Spleen (tissue), 11 donors: ENCODE measurements at regions not wholly inside any gene's neighbourhood (a gene's known extent, or its start where the extent isn't known, plus 50 kb on each side); places are given as distances from the start of the nearest gene placed in this dataset.

Source experiments
- DNase-seq: peaks from one replicate; pipeline ENCODE4 v3.0.0-alpha.2; 2020
- H3K27ac ChIP-seq, 8 donors: fragments of 200-600 bp; sonication (generic) in 7 of 8; 1 replicate in 4 of 8; 2 replicates in 4 of 8; pipeline versions ENCODE4 v1.5.0 to v1.8.0; 2016 to 2021; ENCODE audit warnings: inconsistent platforms in 4 of 8, mild to moderate bottlenecking in 4 of 8, moderate library complexity in 1 of 8
- H3K27me3 ChIP-seq, 7 donors: fragments of 200-600 bp; sonication (generic) in 6 of 7; replicated peaks in 1 of 7; 1 replicate in 4 of 7; 2 replicates in 3 of 7; pipeline versions ENCODE4 v1.5.0 to v1.8.0; 2016 to 2021; ENCODE audit warnings: inconsistent platforms in 3 of 7, mild to moderate bottlenecking in 1 of 7
- H3K36me3 ChIP-seq, 6 donors: fragments of 200-600 bp; sonication (generic) in 5 of 6; 1 replicate in 4 of 6; 2 replicates in 2 of 6; pipeline versions ENCODE4 v1.5.0 to v1.8.0; 2016 to 2021; ENCODE audit warnings: inconsistent platforms in 2 of 6
- H3K4me1 ChIP-seq, 6 donors: fragments of 200-600 bp; sonication (generic) in 5 of 6; 1 replicate in 3 of 6; 2 replicates in 3 of 6; pipeline versions ENCODE4 v1.5.0 to v1.8.0; 2016 to 2021; ENCODE audit warnings: inconsistent platforms in 3 of 6
- H3K4me3 ChIP-seq, 8 donors: fragments of 200-600 bp; sonication (generic) in 7 of 8; 1 replicate in 4 of 8; 2 replicates in 4 of 8; pipeline versions ENCODE4 v1.5.0 to v1.8.0; 2016 to 2021; ENCODE audit warnings: inconsistent platforms in 4 of 8, mild to moderate bottlenecking in 4 of 8, moderate library complexity in 2 of 8
- H3K9me3 ChIP-seq, 8 donors: fragments of 200-600 bp; sonication (generic) in 7 of 8; 1 replicate in 4 of 8; 2 replicates in 4 of 8; pipeline versions ENCODE4 v1.5.0 to v1.8.0; 2016 to 2021; ENCODE audit warnings: inconsistent platforms in 4 of 8
- CTCF ChIP-seq, 11 experiments: fragments of 200-600 bp in 7 of 11; fragments of 450-650 bp in 4 of 11; sonication (generic) in 4 of 11; IDR thresholded peaks in 8 of 11; conservative IDR thresholded peaks in 3 of 11; 1 replicate in 7 of 11; 2 replicates in 4 of 11; pipeline versions ENCODE4 v1.4.0 to v1.8.0; 2016 to 2021; ENCODE audit warnings: antibody characterized with exemption in 11 of 11, inconsistent platforms in 4 of 11, mild to moderate bottlenecking in 1 of 11
- POLR2A ChIP-seq, 3 donors: fragments of 450-650 bp; IDR thresholded peaks; one replicate each; pipeline ENCODE4 v1.5.1; 2017; ENCODE audit warnings: antibody characterized with exemption in 3 of 3, mild to moderate bottlenecking in 1 of 3
- POLR2AphosphoS5 ChIP-seq, 3 donors: sonication (generic); formaldehyde crosslinking; IDR thresholded peaks; one replicate each; pipeline ENCODE4 v1.5.1; 2017; ENCODE audit warnings: antibody characterized with exemption in 3 of 3
- WGBS, 5 donors: extraction: QIAGEN DNeasy Blood & Tissue Kit in 3 of 5; methylation state at CpG; one replicate each; pipeline versions ENCODE4 v1.1.5 to v1.1.7; 2013 to 2018; 5-methylcytosine and 5-hydroxymethylcytosine counted together
- intact Hi-C: fragments of 100-400 bp; cut with DNase I; formaldehyde crosslinking; loops from one replicate; pipeline ENCODE4 v1.15.0; 2023; ENCODE audit warnings: low total_unique reads
- donor health status: healthy with polysubstance abuse.
- donor health status: DM: no; HTN: no; CAD: no; lungs with moderate emphysema.
- donor health status: DM: no; HTN: no; CAD: no.
- donor health status: Bipolar disorder and iron deficiency.
- donor health status: healthy.
- donor health status: DM: no; HTN: no; CAD: no.
- donor health status: DM: yes; HTN: yes; CAD: no.

- H3K27ac ChIP-seq: no peak overlapping the region
- H3K9me3 ChIP-seq: no peaks in the 10 kb centered on the region
- 80 to 93% (median 86%) methylated on average over 1 of the region's 1 CpG for WGBS, 5 donors
- no peaks in the 10 kb centered on the region for H3K27me3 ChIP-seq
- no peak overlapping the region for H3K4me3 ChIP-seq
- intact Hi-C loops: no loop called here
- no peak for DNase-seq
- H3K4me1 ChIP-seq: no peaks in the 10 kb centered on the region
- H3K36me3 ChIP-seq: no peaks in the 10 kb centered on the region
- TF ChIP-seq CTCF (IDR thresholded peaks at IDR 0.05 in 8 of 11, conservative IDR thresholded peaks at IDR 0.05 in 3 of 11) (no peak), POLR2A (IDR thresholded peaks at IDR 0.05) (no peak), POLR2AphosphoS5 (IDR thresholded peaks at IDR 0.05) (no peak)
Observed at GRCh38 chr4:45620808-45621207, 503.0 kb downstream of the GABRG1 start.

DNA sequence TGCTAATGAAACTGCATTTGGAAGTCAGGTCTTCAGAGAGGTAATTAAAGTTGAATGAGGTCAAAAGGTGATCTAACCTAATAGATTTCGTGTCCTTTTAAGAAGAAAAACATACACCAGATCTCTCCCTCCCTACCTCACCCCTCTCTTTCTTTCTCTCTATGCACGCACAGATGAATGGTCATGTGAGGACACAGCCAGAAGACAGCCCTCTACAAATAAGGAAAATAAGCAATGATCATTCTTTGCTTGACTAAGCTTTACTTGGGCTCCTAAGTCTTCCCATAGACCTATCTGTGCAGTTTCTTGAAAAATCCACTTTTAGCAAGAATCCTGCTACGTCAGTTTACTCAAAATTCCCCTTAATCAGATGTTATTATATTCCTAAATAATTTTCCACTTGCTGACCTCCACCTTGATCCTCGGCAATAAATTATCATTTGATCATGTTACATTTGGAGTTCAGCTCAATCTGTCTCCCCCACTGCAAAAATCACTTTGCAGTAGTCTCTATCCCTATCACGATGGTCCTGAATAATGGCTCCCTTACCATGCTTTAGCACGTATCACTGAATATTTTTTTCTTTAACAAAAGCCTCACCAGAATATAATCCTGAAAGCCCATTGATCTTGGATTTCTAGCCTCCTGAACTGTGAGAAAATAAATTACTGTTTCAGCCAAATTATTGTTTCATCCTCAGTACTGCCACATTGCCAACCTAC, 527.3 kb downstream of the GABRG1 start:
- Histone ChIP-seq H3K27ac (no peak overlapping the region), H3K27me3 (no peaks in the 10 kb centered on the region), H3K9me3 (no peaks in the 10 kb centered on the region), H3K4me1 (no peaks in the 10 kb centered on the region), H3K36me3 (no peaks in the 10 kb centered on the region), H3K4me3 (no peak overlapping the region)
- intact Hi-C loops: no loop called here
- 65 to 73% (median 66%) methylated on average over 6 of the region's 6 CpGs for WGBS, 5 donors
- TF ChIP-seq POLR2A (IDR thresholded peaks at IDR 0.05) (no peak), POLR2AphosphoS5 (IDR thresholded peaks at IDR 0.05) (no peak), CTCF (IDR thresholded peaks at IDR 0.05 in 8 of 11, conservative IDR thresholded peaks at IDR 0.05 in 3 of 11) (no peak)
- DNase-seq: no peak

GRCh38 chr4:45580334-45580733, 543.5 kb downstream of the GABRG1 start:
- Histone ChIP-seq H3K4me1 (no peaks in the 10 kb centered on the region), H3K36me3 (no peaks in the 10 kb centered on the region), H3K9me3 (peaks cover 0 to 20% (median 6%) of the 10 kb centered on the region in 8 donors), H3K27ac (no peak overlapping the region), H3K4me3 (no peak overlapping the region), H3K27me3 (no peaks in the 10 kb centered on the region)
- no peak for DNase-seq
- WGBS, 5 donors: 27 to 43% (median 35%) methylated on average over 3 of the region's 3 CpGs
- TF ChIP-seq CTCF (IDR thresholded peaks at IDR 0.05 in 8 of 11, conservative IDR thresholded peaks at IDR 0.05 in 3 of 11) (no peak), POLR2AphosphoS5 (IDR thresholded peaks at IDR 0.05) (no peak), POLR2A (IDR thresholded peaks at IDR 0.05) (no peak)
- intact Hi-C loops: no loop called here

DNA sequence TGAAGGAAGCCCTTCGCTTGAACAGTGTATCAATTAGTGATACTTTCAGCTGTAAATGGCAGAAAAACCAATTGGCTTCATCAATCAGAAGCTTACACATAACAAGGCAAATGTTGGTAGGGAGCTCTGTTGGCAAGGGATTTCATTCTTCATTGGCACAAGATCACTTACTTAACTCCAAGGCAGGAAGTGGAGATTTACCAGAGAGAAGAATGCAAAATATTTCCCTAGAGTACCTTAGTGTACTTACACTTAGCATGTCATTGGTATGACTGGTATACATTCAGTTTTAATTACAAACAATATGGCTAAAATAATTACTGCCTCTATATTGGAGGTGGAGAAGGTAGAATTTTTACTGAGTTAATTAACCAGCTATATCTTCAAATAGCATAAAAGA, 545.0 kb downstream of the GABRG1 start:
- intact Hi-C loops: no loop called here
- no peaks in the 10 kb centered on the region for H3K36me3 ChIP-seq
- DNase-seq: no peak
- H3K27me3 ChIP-seq: no peaks in the 10 kb centered on the region
- no peak overlapping the region for H3K4me3 ChIP-seq
- no peak for TF ChIP-seq POLR2AphosphoS5 (IDR thresholded peaks at IDR 0.05)
- TF ChIP-seq POLR2A (IDR thresholded peaks at IDR 0.05): no peak
- no peak for TF ChIP-seq CTCF (IDR thresholded peaks at IDR 0.05 in 8 of 11, conservative IDR thresholded peaks at IDR 0.05 in 3 of 11)
- no peak overlapping the region for H3K27ac ChIP-seq
- H3K9me3 ChIP-seq: peaks cover 0 to 11% (median 0%) of the 10 kb centered on the region in 8 donors
- WGBS, 5 donors: 86 to 94% (median 91%) methylated on average over 1 of the region's 1 CpG
- H3K4me1 ChIP-seq: no peaks in the 10 kb centered on the region
